WTC11 (cell line): ENCODE measurements at regions not wholly inside any gene's neighbourhood (a gene's known extent, or its start where the extent isn't known, plus 50 kb on each side); places are given as distances from the start of the nearest gene placed in this dataset.

Experiments used
- ATAC-seq: fragments of 200-7000 bp; cut with Tn5 transposase; 2 replicates; pipeline ENCODE4 v1.10.0; 2021; ENCODE audit warnings: mild to moderate bottlenecking, moderate library complexity
- CTCF ChIA-PET: fragments of 300-600 bp; sonication (Branson Sonifier 250); formaldehyde crosslinking; loops from one replicate; lab custom pipeline; 2021; ENCODE audit warnings: antibody characterized with exemption; lab: Charles Lee
- POLR2A ChIA-PET: fragments of 350-600 bp; sonication (Branson Sonifier 250); formaldehyde crosslinking; loops from one replicate; lab custom pipeline; 2021; ENCODE audit warnings: antibody characterized with exemption; lab: Charles Lee
- DNase-seq: peaks from one replicate; pipeline ENCODE4 v3.0.0; 2021; ENCODE audit warnings: low spot score
- H3K27ac Mint-ChIP-seq: 2 replicates; pipeline ENCODE4 v1.8.0; 2021; ENCODE audit warnings: mixed read lengths
- H3K27me3 Mint-ChIP-seq: 2 replicates; pipeline ENCODE4 v1.8.0; 2021; ENCODE audit warnings: low read depth, mild to moderate bottlenecking, moderate library complexity, mixed read lengths
- H3K36me3 Mint-ChIP-seq: 2 replicates; pipeline ENCODE4 v1.8.0; 2021; ENCODE audit warnings: mixed read lengths
- H3K4me1 Mint-ChIP-seq: 2 replicates; pipeline ENCODE4 v1.8.0; 2022; ENCODE audit warnings: mixed read lengths
- H3K4me3 Mint-ChIP-seq: 2 replicates; pipeline ENCODE4 v1.8.0; 2021; ENCODE audit warnings: mild to moderate bottlenecking, moderate library complexity, mixed read lengths
- H3K9me3 Mint-ChIP-seq: 2 replicates; pipeline ENCODE4 v1.8.0; 2021; ENCODE audit warnings: mixed read lengths
- ATF2 ChIP-seq: sonication (generic); formaldehyde crosslinking; IDR thresholded peaks from 2 replicates; pipeline ENCODE4 v1.8.1; 2022; ENCODE audit warnings: low read depth, missing genetic modification reagents, borderline replicate concordance
- ESRRA ChIP-seq: sonication (generic); formaldehyde crosslinking; IDR thresholded peaks from 2 replicates; pipeline ENCODE4 v1.8.1; 2022; ENCODE audit warnings: mild to moderate bottlenecking, missing genetic modification reagents, borderline replicate concordance
- ETV6 ChIP-seq: sonication (generic); formaldehyde crosslinking; IDR thresholded peaks from 2 replicates; pipeline ENCODE4 v1.8.1; 2022; ENCODE audit warnings: mild to moderate bottlenecking, missing genetic modification reagents
- IRF2 ChIP-seq: sonication (generic); formaldehyde crosslinking; IDR thresholded peaks from 2 replicates; pipeline ENCODE4 v1.8.0; 2022; ENCODE audit warnings: low read depth, missing genetic modification reagents, borderline replicate concordance
- NFYB ChIP-seq: sonication (generic); formaldehyde crosslinking; conservative IDR thresholded peaks from 2 replicates; pipeline ENCODE4 v1.8.0; 2022; ENCODE audit warnings: low read depth, missing genetic modification reagents
- TEAD1 ChIP-seq: sonication (generic); formaldehyde crosslinking; IDR thresholded peaks from 2 replicates; pipeline ENCODE4 v1.8.0; 2022; ENCODE audit warnings: mild to moderate bottlenecking, missing genetic modification reagents
- USF1 ChIP-seq: sonication (generic); formaldehyde crosslinking; IDR thresholded peaks from 2 replicates; pipeline ENCODE4 v1.8.0; 2022; ENCODE audit warnings: mild to moderate bottlenecking, missing genetic modification reagents
- TF ChIP-seq, protein P1 (sequence below): fragments of 250-450 bp; sonication (Bioruptor Pico); IDR thresholded peaks from 2 replicates; pipeline ENCODE4 v1.9.0; 2021; ENCODE audit warnings: mild to moderate bottlenecking, borderline replicate concordance
- TF ChIP-seq, protein P2 (sequence below): sonication (generic); formaldehyde crosslinking; IDR thresholded peaks from 2 replicates; pipeline ENCODE4 v1.8.1; 2022; ENCODE audit warnings: mild to moderate bottlenecking, moderate library complexity, missing genetic modification reagents

DNA sequence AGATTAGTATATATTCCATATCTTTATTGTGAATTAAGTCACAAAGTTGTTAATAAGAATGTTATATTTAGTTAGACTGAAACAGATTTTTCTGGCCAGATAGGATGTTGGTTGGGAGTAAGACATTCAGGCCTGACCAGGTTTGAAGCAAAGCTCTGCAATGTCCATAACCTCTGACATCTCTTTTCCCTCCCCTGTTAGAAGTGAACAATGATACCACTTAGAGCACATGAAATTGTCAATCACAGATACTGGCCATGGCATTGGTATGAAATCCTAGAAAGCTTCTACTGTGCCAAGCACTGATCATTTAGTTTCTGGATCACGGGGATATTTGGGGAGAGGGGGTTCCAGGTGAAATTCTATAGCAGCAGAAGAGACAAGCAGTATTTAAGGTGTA, 1455.1 kb upstream of the CDH9 start (continued):
- TF ChIP-seq, protein P1, sequence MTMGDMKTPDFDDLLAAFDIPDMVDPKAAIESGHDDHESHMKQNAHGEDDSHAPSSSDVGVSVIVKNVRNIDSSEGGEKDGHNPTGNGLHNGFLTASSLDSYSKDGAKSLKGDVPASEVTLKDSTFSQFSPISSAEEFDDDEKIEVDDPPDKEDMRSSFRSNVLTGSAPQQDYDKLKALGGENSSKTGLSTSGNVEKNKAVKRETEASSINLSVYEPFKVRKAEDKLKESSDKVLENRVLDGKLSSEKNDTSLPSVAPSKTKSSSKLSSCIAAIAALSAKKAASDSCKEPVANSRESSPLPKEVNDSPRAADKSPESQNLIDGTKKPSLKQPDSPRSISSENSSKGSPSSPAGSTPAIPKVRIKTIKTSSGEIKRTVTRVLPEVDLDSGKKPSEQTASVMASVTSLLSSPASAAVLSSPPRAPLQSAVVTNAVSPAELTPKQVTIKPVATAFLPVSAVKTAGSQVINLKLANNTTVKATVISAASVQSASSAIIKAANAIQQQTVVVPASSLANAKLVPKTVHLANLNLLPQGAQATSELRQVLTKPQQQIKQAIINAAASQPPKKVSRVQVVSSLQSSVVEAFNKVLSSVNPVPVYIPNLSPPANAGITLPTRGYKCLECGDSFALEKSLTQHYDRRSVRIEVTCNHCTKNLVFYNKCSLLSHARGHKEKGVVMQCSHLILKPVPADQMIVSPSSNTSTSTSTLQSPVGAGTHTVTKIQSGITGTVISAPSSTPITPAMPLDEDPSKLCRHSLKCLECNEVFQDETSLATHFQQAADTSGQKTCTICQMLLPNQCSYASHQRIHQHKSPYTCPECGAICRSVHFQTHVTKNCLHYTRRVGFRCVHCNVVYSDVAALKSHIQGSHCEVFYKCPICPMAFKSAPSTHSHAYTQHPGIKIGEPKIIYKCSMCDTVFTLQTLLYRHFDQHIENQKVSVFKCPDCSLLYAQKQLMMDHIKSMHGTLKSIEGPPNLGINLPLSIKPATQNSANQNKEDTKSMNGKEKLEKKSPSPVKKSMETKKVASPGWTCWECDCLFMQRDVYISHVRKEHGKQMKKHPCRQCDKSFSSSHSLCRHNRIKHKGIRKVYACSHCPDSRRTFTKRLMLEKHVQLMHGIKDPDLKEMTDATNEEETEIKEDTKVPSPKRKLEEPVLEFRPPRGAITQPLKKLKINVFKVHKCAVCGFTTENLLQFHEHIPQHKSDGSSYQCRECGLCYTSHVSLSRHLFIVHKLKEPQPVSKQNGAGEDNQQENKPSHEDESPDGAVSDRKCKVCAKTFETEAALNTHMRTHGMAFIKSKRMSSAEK (CRISPR knock-in tag), result no peak
- TF ChIP-seq USF1 (CRISPR knock-in tag) (no peak), ETV6 (CRISPR knock-in tag) (no peak)
- TF ChIP-seq, protein P2, sequence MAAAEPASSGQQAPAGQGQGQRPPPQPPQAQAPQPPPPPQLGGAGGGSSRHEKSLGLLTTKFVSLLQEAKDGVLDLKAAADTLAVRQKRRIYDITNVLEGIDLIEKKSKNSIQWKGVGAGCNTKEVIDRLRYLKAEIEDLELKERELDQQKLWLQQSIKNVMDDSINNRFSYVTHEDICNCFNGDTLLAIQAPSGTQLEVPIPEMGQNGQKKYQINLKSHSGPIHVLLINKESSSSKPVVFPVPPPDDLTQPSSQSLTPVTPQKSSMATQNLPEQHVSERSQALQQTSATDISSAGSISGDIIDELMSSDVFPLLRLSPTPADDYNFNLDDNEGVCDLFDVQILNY (CRISPR knock-in tag), result no peak

DNA sequence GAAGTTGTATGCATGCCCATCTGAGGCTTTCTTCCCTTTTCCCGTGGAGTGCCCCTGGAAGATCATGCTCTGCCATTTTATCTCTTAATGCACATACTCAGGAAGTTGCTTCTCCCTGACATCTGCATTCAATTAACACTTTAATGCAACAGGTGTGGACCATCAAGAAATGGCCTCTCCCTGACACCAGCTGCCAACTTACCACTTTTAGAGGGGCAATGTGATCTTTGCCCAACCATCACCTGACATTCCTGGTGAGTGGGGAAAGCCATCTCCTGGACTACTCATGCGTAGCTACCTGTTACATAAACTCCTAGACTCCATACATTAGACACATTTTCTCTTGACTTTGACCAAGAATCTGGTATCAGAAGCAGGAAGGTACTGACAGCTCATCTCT, 1450.4 kb upstream of the CDH9 start:
- Mint-ChIP-seq H3K4me3 (no peak overlapping the region), H3K36me3 (peaks cover 29% of the 10 kb centered on the region), H3K4me1 (peaks cover 28% of the 10 kb centered on the region), H3K9me3 (peaks cover 37% of the 10 kb centered on the region), H3K27me3 (peaks cover 2% of the 10 kb centered on the region; the same call in 1 of the 2 replicates), H3K27ac (no peak overlapping the region)
- ChIA-PET POLR2A (no interaction called here), CTCF (no interaction called here)
- 0 out of 2 replicates have a peak, but pooled peaks have one; percentile 21 for TF ChIP-seq ETV6 (CRISPR knock-in tag)
- TF ChIP-seq ATF2 (CRISPR knock-in tag), result no peak
- DNase-seq, result no peak
- ATAC-seq, result no peak

DNA sequence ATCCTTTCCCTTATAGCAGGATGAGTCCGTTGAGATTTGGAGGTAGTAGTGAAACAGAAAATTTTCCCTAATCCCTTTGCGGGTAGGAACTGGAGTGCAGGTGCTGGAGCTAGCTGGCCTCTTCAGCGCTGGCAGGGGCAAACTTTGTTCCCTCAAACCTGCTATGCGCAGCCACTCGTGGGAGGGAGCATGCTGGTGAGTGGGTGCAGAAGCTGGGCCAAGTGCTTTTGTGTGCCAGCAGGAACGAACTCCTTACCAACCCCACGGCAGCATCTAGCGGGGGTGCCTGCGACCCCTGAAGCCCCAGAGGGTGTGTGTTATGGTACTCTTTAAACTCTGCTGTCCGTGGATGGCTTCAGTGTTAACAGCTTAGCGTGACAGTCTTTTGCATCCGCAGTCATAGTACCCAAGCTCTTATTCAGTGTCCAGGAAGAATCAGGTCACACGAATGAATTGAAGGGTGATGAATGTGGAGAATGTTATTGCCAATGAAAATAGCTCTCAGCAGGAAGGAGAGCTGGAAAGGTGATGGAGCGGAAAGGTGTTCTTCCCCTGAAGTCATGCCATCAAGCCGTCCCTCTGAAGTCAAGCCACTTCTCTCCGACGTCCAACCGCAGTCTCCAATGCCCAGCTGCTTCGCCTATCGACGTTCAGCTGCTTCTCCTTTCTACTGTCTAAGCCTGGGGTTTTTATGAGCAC, 1445.1 kb upstream of the CDH9 start:
- peaks cover 12% of the 10 kb centered on the region for H3K9me3 Mint-ChIP-seq
- DNase-seq, result no peak
- TF ChIP-seq IRF2 (CRISPR knock-in tag) (no peak), ESRRA (CRISPR knock-in tag) (no peak), NFYB (no peak), USF1 (CRISPR knock-in tag) (no peak)
- TF ChIP-seq, all 79 proteins: peak for 0
- H3K27me3 Mint-ChIP-seq, result no peaks in the 10 kb centered on the region
- peaks cover 12% of the 10 kb centered on the region for H3K36me3 Mint-ChIP-seq
- H3K4me1 Mint-ChIP-seq, result peaks cover 17% of the 10 kb centered on the region
- H3K4me3 Mint-ChIP-seq, result no peak overlapping the region
- no peak for ATAC-seq
- H3K27ac Mint-ChIP-seq, result no peak overlapping the region
- ChIA-PET POLR2A (no interaction called here), CTCF (no interaction called here)

DNA sequence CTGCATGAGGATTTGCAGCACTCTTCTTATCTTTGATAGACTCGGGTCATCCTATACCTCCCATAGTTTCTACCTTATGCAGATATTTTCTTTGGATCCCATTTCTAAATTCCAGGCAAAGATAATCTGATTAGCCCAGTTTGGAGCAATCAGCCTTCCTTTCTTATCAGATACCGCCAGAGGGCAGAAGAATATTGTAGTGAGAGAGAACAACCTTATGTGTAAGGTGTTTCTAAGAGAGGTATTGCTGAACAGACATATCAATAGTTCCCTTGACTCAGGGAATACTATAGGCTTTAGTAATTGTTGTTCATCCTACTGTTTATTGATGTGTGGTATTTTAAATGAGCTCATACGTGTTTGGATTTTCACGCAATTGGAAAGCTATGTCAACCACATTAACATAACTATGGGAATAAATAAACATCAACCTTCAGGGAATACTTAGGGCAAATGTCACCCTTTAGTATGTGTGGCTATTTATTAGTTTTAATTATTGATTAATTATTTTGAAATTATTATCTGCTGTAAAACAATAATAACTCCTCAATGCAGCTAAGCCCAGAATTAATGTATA, 1435.2 kb upstream of the CDH9 start:
- Mint-ChIP-seq H3K36me3 (no peaks in the 10 kb centered on the region), H3K4me1 (no peaks in the 10 kb centered on the region), H3K9me3 (peaks cover 12% of the 10 kb centered on the region; the same call in 1 of the 2 replicates), H3K4me3 (no peak overlapping the region), H3K27me3 (no peaks in the 10 kb centered on the region), H3K27ac (no peak overlapping the region)
- POLR2A ChIA-PET, result no interaction called here
- CTCF ChIA-PET, result interaction anchor here (0.7 to 2.1 kb wide), 5 partner anchors 102 to 293 kb away, joined by 3 to 10 read pairs (median 5); no protein-coding TSS in a partner anchor
- ATAC-seq (peak; percentile 72), DNase-seq (no peak)
- no peak for TF ChIP-seq TEAD1 (CRISPR knock-in tag)
